Neuronal stem cell (in vitro differentiated cells): ENCODE measurements at regions not wholly inside any gene's neighbourhood (a gene's known extent, or its start where the extent isn't known, plus 50 kb on each side); places are given as distances from the start of the nearest gene placed in this dataset.

Experiments
- DNase-seq: peaks from one replicate; pipeline ENCODE4 v3.0.0-alpha.2; 2013; ENCODE audit warnings: low spot score
- H2AFZ ChIP-seq: one replicate; pipeline ENCODE4 v1.6.1; 2013; ENCODE audit warnings: mild to moderate bottlenecking, low read length, inconsistent platforms
- H2AK5ac ChIP-seq: 2 replicates; pipeline ENCODE4 v1.6.1; 2013; ENCODE audit warnings: low read depth, mild to moderate bottlenecking, inconsistent platforms, low read length, moderate library complexity, mixed read lengths
- H2BK120ac ChIP-seq: 2 replicates; pipeline ENCODE4 v1.6.1; 2013; ENCODE audit warnings: low read depth, mild to moderate bottlenecking, inconsistent platforms, low read length, moderate library complexity, mixed read lengths
- H2BK12ac ChIP-seq: one replicate; pipeline ENCODE4 v1.6.1; 2013; ENCODE audit warnings: low read length, inconsistent platforms
- H2BK15ac ChIP-seq: 2 replicates; pipeline ENCODE4 v1.6.1; 2013; ENCODE audit warnings: mild to moderate bottlenecking, low read length, inconsistent platforms, mixed read lengths
- H2BK5ac ChIP-seq: one replicate; pipeline ENCODE4 v1.6.1; 2013; ENCODE audit warnings: inconsistent platforms, mild to moderate bottlenecking, low read length, moderate library complexity
- H3K14ac ChIP-seq: one replicate; pipeline ENCODE4 v1.6.1; 2013; ENCODE audit warnings: low read length, inconsistent platforms
- H3K18ac ChIP-seq: 2 replicates; pipeline ENCODE4 v1.6.1; 2013; ENCODE audit warnings: low read length, inconsistent platforms
- H3K23ac ChIP-seq: 2 replicates; pipeline ENCODE4 v1.6.1; 2013; ENCODE audit warnings: low read depth, mild to moderate bottlenecking, mixed read lengths, low read length, inconsistent platforms; ENCODE audit not compliant: poor library complexity
- H3K27ac ChIP-seq: replicated peaks from 3 replicates; pipeline ENCODE4 v1.5.1; 2013; ENCODE audit warnings: low read length, inconsistent platforms
- H3K27me3 ChIP-seq, 3 experiments: 2 replicates each; pipeline ENCODE4 v1.6.1; 2013; ENCODE audit warnings: low read length in 3 of 3, mild to moderate bottlenecking in 2 of 3, inconsistent platforms in 1 of 3, low read depth in 1 of 3, mixed read lengths in 1 of 3, moderate library complexity in 1 of 3; ENCODE audit not compliant: control insufficient read depth in 3 of 3, insufficient read depth in 3 of 3
- H3K36me3 ChIP-seq, 2 donors: replicated peaks in 1 of 2; 2 replicates each; pipeline ENCODE4 v1.6.1; 2013; ENCODE audit warnings: low read length in 2 of 2; ENCODE audit not compliant: control insufficient read depth in 2 of 2, insufficient read depth in 2 of 2
- H3K4ac ChIP-seq: 2 replicates; pipeline ENCODE4 v1.6.1; 2013; ENCODE audit warnings: inconsistent platforms, mild to moderate bottlenecking, low read length, moderate library complexity
- H3K4me1 ChIP-seq, 2 donors: 1 replicate in 1 of 2; 2 replicates in 1 of 2; pipeline ENCODE4 v1.6.1; 2013; ENCODE audit warnings: low read length in 2 of 2, low read depth in 1 of 2; ENCODE audit not compliant: control insufficient read depth in 2 of 2, insufficient read depth in 1 of 2
- H3K4me2 ChIP-seq: one replicate; pipeline ENCODE4 v1.6.1; 2013; ENCODE audit warnings: mild to moderate bottlenecking, low read length, inconsistent platforms; ENCODE audit not compliant: insufficient read depth, poor library complexity, severe bottlenecking
- H3K4me3 ChIP-seq, 2 donors: 2 replicates each; pipeline ENCODE4 v1.5.1; 2013; ENCODE audit warnings: low read length in 2 of 2, mild to moderate bottlenecking in 2 of 2, inconsistent platforms in 1 of 2, moderate library complexity in 1 of 2
- H3K79me1 ChIP-seq: one replicate; pipeline ENCODE4 v1.6.1; 2013; ENCODE audit warnings: low read depth, mild to moderate bottlenecking, inconsistent platforms, low read length, moderate library complexity
- H3K9ac ChIP-seq: one replicate; pipeline ENCODE4 v1.6.1; 2013; ENCODE audit warnings: mild to moderate bottlenecking, low read depth, low read length, inconsistent platforms; ENCODE audit not compliant: poor library complexity
- H3K9me3 ChIP-seq, 2 donors: replicated peaks in 1 of 2; 2 replicates each; pipeline versions ENCODE3 to v1.6.1; 2013; ENCODE audit warnings: low read length in 2 of 2, mild to moderate bottlenecking in 2 of 2, inconsistent platforms in 1 of 2, low read depth in 1 of 2, mixed read lengths in 1 of 2, moderate library complexity in 1 of 2; ENCODE audit not compliant: control insufficient read depth in 2 of 2, insufficient read depth in 1 of 2
- H4K8ac ChIP-seq: one replicate; pipeline ENCODE4 v1.6.1; 2013; ENCODE audit warnings: low read depth, mild to moderate bottlenecking, inconsistent platforms, low read length, moderate library complexity
- H4K91ac ChIP-seq: one replicate; pipeline ENCODE4 v1.6.1; 2013; ENCODE audit warnings: low read length, low read depth, mild to moderate bottlenecking, inconsistent platforms; ENCODE audit not compliant: poor library complexity
- WGBS, 2 donors: extraction: QIAGEN DNeasy Blood & Tissue Kit; methylation state at CpG; one replicate each; pipeline ENCODE4 v1.1.7; 2013; ENCODE audit warnings: missing lambda C conversion rate in 2 of 2, mixed read lengths in 1 of 2; ENCODE audit not compliant: insufficient read length in 2 of 2, insufficient replicate concordance in 1 of 2; ENCODE audit errors: extremely low coverage in 2 of 2; 5-methylcytosine and 5-hydroxymethylcytosine counted together

DNA sequence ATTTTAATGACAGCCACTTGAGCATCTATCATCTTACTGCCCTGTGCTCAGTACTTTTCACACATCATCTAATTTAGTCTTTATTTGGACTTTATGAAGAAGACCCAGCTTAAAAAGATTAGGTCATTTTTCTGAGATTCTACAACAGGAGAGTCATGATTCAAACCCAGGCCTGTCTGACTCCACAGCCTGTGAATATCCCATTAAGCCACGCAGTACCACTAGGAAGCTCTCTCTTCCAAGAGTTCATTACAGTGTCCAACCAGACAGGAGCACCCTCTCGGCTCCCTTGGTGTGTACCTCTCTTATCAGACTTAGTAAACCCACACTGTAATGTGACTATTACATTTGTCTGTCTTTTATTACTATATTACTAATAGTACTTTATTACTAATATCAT is 332.8 kb downstream of the DHX15 start:
- H3K18ac ChIP-seq = no peak overlapping the region
- no peak overlapping the region for H2BK120ac ChIP-seq
- no peak overlapping the region for H3K23ac ChIP-seq
- H2BK12ac ChIP-seq = no peak overlapping the region
- no peak overlapping the region for H2AFZ ChIP-seq
- no peak overlapping the region for H2BK15ac ChIP-seq
- DNase-seq = no peak
- no peak overlapping the region for H2BK5ac ChIP-seq
- H3K36me3 ChIP-seq = no peaks in the 10 kb centered on the region
- H3K9ac ChIP-seq = no peak overlapping the region
- no peak overlapping the region for H3K14ac ChIP-seq
- WGBS, 2 donors = no CpG with 5 or more reads among the region's 2 CpGs
- no peak overlapping the region for H3K4me2 ChIP-seq
- peaks cover 0 to 2% of the 10 kb centered on the region in 2 donors for H3K4me1 ChIP-seq
- no peak overlapping the region for H3K27ac ChIP-seq
- H2AK5ac ChIP-seq = no peak overlapping the region
- H3K4ac ChIP-seq = no peak overlapping the region
- H3K27me3 ChIP-seq = peaks cover 0 to 4% (median 0%) of the 10 kb centered on the region in 3 experiments
- H4K91ac ChIP-seq = no peak overlapping the region
- no peaks in the 10 kb centered on the region for H3K79me1 ChIP-seq
- no peak overlapping the region for H3K4me3 ChIP-seq
- H4K8ac ChIP-seq = no peak overlapping the region
- no peaks in the 10 kb centered on the region for H3K9me3 ChIP-seq

DNA sequence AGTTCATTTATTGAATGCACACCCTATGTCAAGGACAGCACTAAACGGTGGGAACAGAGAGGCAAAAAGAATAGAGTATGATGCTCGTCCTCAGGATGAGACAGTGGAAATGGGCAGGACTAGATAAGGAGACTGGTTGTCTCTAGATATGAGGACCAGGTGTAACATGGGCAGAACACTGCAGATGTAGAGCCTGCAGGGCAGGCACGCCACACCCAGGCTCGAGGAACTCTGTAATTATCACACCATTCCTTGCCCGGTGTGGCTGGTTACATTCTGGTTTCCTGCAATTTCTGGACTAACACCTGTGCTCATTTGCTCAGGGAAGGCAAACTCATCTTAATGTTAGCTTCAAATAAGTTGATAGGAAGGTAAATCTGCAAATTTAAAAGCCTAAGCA is 334.4 kb downstream of the DHX15 start:
- H3K4me2 ChIP-seq = no peak overlapping the region
- no peak for DNase-seq
- H3K79me1 ChIP-seq = no peaks in the 10 kb centered on the region
- H3K4me1 ChIP-seq = peaks cover 6 to 8% of the 10 kb centered on the region in 2 donors
- H3K23ac ChIP-seq = no peak overlapping the region
- no peak overlapping the region for H3K18ac ChIP-seq
- H3K9me3 ChIP-seq = no peaks in the 10 kb centered on the region
- H2BK5ac ChIP-seq = no peak overlapping the region
- H3K36me3 ChIP-seq = no peaks in the 10 kb centered on the region
- no peak overlapping the region for H2AFZ ChIP-seq
- H3K14ac ChIP-seq = no peak overlapping the region
- H3K4me3 ChIP-seq = no peak overlapping the region
- no peak overlapping the region for H3K27ac ChIP-seq
- H3K27me3 ChIP-seq = peaks cover 0 to 4% (median 0%) of the 10 kb centered on the region in 3 experiments
- no peak overlapping the region for H2BK120ac ChIP-seq
- no peak overlapping the region for H4K8ac ChIP-seq
- no CpG with 5 or more reads among the region's 5 CpGs for WGBS, 2 donors
- H2BK15ac ChIP-seq = no peak overlapping the region
- no peak overlapping the region for H2AK5ac ChIP-seq
- H3K4ac ChIP-seq = no peak overlapping the region
- no peak overlapping the region for H3K9ac ChIP-seq
- no peak overlapping the region for H2BK12ac ChIP-seq
- H4K91ac ChIP-seq = no peak overlapping the region

- H2AK5ac ChIP-seq = no peak overlapping the region
- H3K18ac ChIP-seq = no peak overlapping the region
- H2BK5ac ChIP-seq = no peak overlapping the region
- no peak overlapping the region for H2BK120ac ChIP-seq
- no peaks in the 10 kb centered on the region for H3K9me3 ChIP-seq
- H2BK12ac ChIP-seq = no peak overlapping the region
- no peak overlapping the region for H3K4ac ChIP-seq
- H3K27ac ChIP-seq = no peak overlapping the region
- H2BK15ac ChIP-seq = no peak overlapping the region
- H3K23ac ChIP-seq = no peak overlapping the region
- H3K4me2 ChIP-seq = no peak overlapping the region
- no peak overlapping the region for H3K14ac ChIP-seq
- H4K8ac ChIP-seq = no peak overlapping the region
- H3K27me3 ChIP-seq = peaks cover 0 to 8% (median 0%) of the 10 kb centered on the region in 3 experiments
- no peaks in the 10 kb centered on the region for H3K79me1 ChIP-seq
- peak overlapping the region; percentile 16 for H2AFZ ChIP-seq
- DNase-seq = no peak
- no CpG with 5 or more reads among the region's 17 CpGs for WGBS, 2 donors
- H3K4me1 ChIP-seq = peaks cover 11 to 12% of the 10 kb centered on the region in 2 donors
- H4K91ac ChIP-seq = no peak overlapping the region
- no peak overlapping the region for H3K4me3 ChIP-seq
- H3K9ac ChIP-seq = no peak overlapping the region
- no peaks in the 10 kb centered on the region for H3K36me3 ChIP-seq
These were observed 335.4 kb downstream of the DHX15 start for GRCh38 chr4:24248674-24249630.

- Histone ChIP-seq H3K4me2 (no peak overlapping the region), H2BK15ac (no peak overlapping the region), H3K23ac (no peak overlapping the region), H3K4me1 (peaks cover 11 to 12% of the 10 kb centered on the region in 2 donors), H2BK5ac (no peak overlapping the region), H2AFZ (peak overlapping the region; percentile 50), H3K9ac (no peak overlapping the region), H3K9me3 (no peaks in the 10 kb centered on the region), H3K14ac (no peak overlapping the region), H3K79me1 (no peaks in the 10 kb centered on the region), H4K91ac (no peak overlapping the region), H3K18ac (no peak overlapping the region), H3K27ac (no peak overlapping the region), H3K27me3 (peaks cover 0 to 8% (median 0%) of the 10 kb centered on the region in 3 experiments), H4K8ac (no peak overlapping the region), H3K4ac (no peak overlapping the region), H3K4me3 (no peak overlapping the region), H2AK5ac (no peak overlapping the region), H3K36me3 (no peaks in the 10 kb centered on the region), H2BK120ac (no peak overlapping the region), H2BK12ac (no peak overlapping the region)
- WGBS, 2 donors = no CpG with 5 or more reads among the region's 2 CpGs
- DNase-seq = no peak
These were observed 338.9 kb downstream of the DHX15 start for GRCh38 chr4:24245491-24245820.
